ENCODE measurements at regions not wholly inside any gene's neighbourhood (a gene's known extent, or its start where the extent isn't known, plus 50 kb on each side); places are given as distances from the start of the nearest gene placed in this dataset.

- Mint-ChIP-seq H3K4me3 (no peak overlapping the region), H3K9me3 (no peaks in the 10 kb centered on the region), H3K27me3 (no peaks in the 10 kb centered on the region), H3K36me3 (no peaks in the 10 kb centered on the region), H3K4me1 (ENCODE audit: unreplicated experiment) (no peaks in the 10 kb centered on the region), H3K27ac (no peak overlapping the region)
- TF ChIP-seq, protein P1, sequence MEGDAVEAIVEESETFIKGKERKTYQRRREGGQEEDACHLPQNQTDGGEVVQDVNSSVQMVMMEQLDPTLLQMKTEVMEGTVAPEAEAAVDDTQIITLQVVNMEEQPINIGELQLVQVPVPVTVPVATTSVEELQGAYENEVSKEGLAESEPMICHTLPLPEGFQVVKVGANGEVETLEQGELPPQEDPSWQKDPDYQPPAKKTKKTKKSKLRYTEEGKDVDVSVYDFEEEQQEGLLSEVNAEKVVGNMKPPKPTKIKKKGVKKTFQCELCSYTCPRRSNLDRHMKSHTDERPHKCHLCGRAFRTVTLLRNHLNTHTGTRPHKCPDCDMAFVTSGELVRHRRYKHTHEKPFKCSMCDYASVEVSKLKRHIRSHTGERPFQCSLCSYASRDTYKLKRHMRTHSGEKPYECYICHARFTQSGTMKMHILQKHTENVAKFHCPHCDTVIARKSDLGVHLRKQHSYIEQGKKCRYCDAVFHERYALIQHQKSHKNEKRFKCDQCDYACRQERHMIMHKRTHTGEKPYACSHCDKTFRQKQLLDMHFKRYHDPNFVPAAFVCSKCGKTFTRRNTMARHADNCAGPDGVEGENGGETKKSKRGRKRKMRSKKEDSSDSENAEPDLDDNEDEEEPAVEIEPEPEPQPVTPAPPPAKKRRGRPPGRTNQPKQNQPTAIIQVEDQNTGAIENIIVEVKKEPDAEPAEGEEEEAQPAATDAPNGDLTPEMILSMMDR (conservative IDR thresholded peaks at IDR 0.05): no peak
- DNase-seq (ENCODE audit: extremely low spot score, unreplicated experiment): no peak
These were observed 83.1 kb upstream of the IGFBP3 start for GRCh38 chr7:46003896-46004875.

GRCh38 chr7:46003161-46003560, 82.1 kb upstream of the IGFBP3 start:
- H3K4me1 Mint-ChIP-seq (ENCODE audit: unreplicated experiment): no peaks in the 10 kb centered on the region
- no peaks in the 10 kb centered on the region for H3K9me3 Mint-ChIP-seq
- no peaks in the 10 kb centered on the region for H3K36me3 Mint-ChIP-seq
- no peak overlapping the region for H3K4me3 Mint-ChIP-seq
- TF ChIP-seq, protein P1 (conservative IDR thresholded peaks at IDR 0.05): no peak
- no peak overlapping the region for H3K27ac Mint-ChIP-seq
- DNase-seq (ENCODE audit: extremely low spot score, unreplicated experiment): no peak
- H3K27me3 Mint-ChIP-seq: no peaks in the 10 kb centered on the region

DNA sequence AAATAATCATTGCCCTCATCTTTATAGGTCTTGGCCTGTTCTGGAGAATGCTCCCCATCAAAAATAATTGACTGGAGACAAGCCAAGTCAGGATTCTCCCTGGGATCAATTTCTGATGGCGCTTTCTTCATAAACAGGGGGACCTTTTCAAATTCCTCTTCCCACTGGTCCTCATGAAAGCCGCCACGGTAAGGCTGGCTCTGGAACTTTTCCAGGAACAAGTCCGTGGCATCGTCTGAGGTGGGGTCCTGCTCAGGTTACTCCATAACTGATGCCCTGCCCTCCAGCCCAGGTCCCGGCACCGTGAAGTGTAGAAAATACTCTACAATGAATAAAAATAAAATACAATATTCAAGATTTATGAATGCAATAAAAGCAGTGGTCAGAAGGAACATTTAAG, 79.4 kb upstream of the IGFBP3 start:
- Mint-ChIP-seq H3K27ac (no peak overlapping the region), H3K36me3 (no peaks in the 10 kb centered on the region), H3K4me1 (ENCODE audit: unreplicated experiment) (no peaks in the 10 kb centered on the region), H3K27me3 (no peaks in the 10 kb centered on the region), H3K4me3 (no peak overlapping the region), H3K9me3 (peaks cover 7% of the 10 kb centered on the region)
- DNase-seq (ENCODE audit: extremely low spot score, unreplicated experiment): no peak
- TF ChIP-seq, protein P1 (conservative IDR thresholded peaks at IDR 0.05): no peak

DNA sequence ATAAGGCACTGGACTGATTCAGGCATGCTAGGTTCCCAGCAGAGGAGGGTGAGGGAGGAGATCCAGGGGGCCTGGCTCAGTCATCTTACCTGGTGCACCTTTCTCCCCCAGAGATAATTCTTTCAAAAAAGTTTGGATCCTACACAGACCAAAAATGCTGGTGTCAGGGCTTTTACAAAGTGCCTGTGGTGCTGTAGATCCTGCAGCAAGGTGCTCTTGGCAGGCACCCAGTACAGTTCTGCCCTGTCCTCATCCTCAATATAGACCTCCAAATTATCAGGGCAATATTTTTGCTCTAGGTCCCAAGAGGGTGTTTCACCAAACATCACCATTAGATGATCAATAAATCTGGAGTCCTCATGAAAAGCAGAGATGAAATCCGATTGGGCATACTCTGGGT, 78.5 kb upstream of the IGFBP3 start:
- TF ChIP-seq, protein P1 (conservative IDR thresholded peaks at IDR 0.05): no peak
- Mint-ChIP-seq H3K36me3 (no peaks in the 10 kb centered on the region), H3K27me3 (no peaks in the 10 kb centered on the region), H3K27ac (no peak overlapping the region), H3K9me3 (peaks cover 9% of the 10 kb centered on the region), H3K4me1 (ENCODE audit: unreplicated experiment) (no peaks in the 10 kb centered on the region), H3K4me3 (no peak overlapping the region)
- DNase-seq (ENCODE audit: extremely low spot score, unreplicated experiment): no peak

- Mint-ChIP-seq H3K4me3 (no peak overlapping the region), H3K9me3 (peaks cover 9% of the 10 kb centered on the region), H3K27me3 (no peaks in the 10 kb centered on the region), H3K27ac (no peak overlapping the region), H3K36me3 (no peaks in the 10 kb centered on the region), H3K4me1 (ENCODE audit: unreplicated experiment) (no peaks in the 10 kb centered on the region)
- TF ChIP-seq, protein P1 (conservative IDR thresholded peaks at IDR 0.05): no peak
- DNase-seq (ENCODE audit: extremely low spot score, unreplicated experiment): no peak
These were observed 77.4 kb upstream of the IGFBP3 start for GRCh38 chr7:45998506-45998905.
